Endometrium (tissue), 2 donors: ENCODE measurements at regions not wholly inside any gene's neighbourhood (a gene's known extent, or its start where the extent isn't known, plus 50 kb on each side); places are given as distances from the start of the nearest gene placed in this dataset.
"Not testable (repeated sequence)": the region's sequence is repeated elsewhere in the genome, so short reads cannot be mapped to it uniquely, and the experiment has no call there.

ENCODE experiments used
- FAIRE-seq: peaks from 2 replicates; lab custom pipeline; 2012; peaks lifted over from hg19 to GRCh38; lab: Jason Lieb, UNC
- donor health status: control.
- donor health status: control.

DNA sequence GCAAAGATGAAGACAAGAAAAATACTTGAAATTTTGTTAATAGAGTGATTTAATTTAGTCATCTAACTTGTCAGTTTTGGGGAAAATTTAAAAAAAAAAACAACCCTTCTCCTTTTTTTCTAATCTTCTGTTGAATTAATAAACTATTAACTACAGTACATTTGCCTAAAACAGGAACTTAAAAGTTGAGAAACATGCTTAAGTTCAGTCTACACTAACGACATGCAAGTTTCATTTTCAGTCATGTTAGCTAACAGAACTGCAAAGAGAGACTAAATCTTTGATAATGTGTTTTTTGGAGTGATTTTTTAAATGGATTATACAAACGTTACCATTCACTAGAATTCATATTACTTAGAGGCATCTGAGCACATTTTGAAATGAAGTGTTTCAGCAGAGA, 71.9 kb upstream of the MBNL1 start:
- FAIRE-seq = peak; percentile 59

DNA sequence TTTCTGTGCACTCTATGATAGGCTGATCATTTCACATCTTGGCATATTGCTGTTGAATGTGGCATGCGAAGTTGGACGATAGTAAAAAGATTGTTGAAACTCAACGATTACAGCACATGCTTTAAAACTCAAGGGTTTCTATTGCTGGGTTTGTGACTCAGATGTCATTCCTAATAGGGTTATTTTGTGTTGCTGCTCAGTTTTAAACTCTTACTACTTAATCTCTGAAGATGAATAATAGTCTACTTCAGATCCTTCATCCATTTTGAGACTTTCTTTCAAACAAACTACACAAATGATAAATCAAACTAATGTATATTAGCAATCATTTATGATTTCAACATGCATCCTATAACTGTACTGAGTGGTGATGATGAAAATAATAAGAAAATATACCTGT, 71.3 kb upstream of the MBNL1 start:
- FAIRE-seq = no peak

DNA sequence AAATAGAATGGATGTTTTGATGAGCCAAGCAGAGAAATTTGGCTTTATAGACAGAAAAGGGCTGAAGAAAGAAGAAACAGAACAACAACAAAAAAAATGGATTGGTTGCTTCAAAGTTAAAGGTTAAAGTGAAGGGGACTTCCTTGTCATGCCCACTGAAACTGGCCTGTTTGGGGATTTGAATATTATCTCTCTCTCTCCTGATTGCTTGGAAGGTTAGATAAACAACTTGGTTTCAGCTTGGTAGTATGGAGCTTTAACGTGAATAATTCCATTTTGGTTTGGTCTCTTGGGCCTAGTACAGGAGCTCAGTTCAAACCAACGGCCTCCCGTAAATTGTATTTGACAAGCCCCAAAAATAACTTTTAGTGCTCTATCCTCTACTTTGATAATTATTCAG, 70.8 kb upstream of the MBNL1 start:
- FAIRE-seq = no peak

- FAIRE-seq = no peak
Observed at GRCh38 chr3:152198665-152199064, 70.1 kb upstream of the MBNL1 start.

- FAIRE-seq = no peak
Observed at GRCh38 chr3:152199102-152199840, 69.5 kb upstream of the MBNL1 start.

- FAIRE-seq = no peak
Observed at GRCh38 chr3:152200476-152201420, 68.0 kb upstream of the MBNL1 start.

GRCh38 chr3:152202976-152203626, 65.6 kb upstream of the MBNL1 start:
- FAIRE-seq = no peak

DNA sequence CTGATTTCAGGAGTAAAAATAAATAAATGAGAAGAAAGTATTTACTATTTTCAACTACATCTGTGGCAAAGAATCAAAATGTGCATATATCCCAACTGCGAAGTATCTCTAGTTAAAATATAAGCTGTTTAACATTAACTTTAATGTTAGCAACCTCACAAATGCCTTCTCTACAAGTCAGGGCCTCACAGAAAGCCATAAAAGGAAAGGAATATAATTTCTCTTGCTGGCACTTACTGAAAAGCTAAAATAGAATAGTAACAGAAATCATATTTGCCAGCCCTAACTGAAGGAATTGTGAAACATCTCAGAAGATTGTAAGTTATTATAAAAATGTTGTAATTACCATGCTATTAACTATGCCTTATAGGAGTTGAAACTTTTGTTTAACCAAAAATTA, 65.1 kb upstream of the MBNL1 start:
- FAIRE-seq = no peak

DNA sequence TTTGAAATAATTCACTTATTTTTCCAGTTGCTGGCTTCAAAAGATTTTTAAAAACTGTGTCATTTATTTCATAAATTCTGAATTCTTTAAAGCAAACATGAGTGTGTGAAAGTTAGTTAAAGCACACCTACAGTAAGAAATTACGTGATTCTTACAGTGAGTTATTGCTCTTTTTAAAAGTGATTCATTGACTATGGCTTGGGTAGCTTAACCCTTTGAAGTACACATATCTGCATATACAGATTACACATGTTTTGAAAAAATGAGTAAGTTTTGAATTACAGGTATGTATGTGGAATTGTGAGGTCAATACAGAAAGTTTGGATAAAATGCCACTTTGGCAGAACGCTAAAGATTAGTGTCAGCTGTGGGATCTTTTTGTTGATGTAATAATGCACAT, 64.5 kb upstream of the MBNL1 start:
- no peak for FAIRE-seq

DNA sequence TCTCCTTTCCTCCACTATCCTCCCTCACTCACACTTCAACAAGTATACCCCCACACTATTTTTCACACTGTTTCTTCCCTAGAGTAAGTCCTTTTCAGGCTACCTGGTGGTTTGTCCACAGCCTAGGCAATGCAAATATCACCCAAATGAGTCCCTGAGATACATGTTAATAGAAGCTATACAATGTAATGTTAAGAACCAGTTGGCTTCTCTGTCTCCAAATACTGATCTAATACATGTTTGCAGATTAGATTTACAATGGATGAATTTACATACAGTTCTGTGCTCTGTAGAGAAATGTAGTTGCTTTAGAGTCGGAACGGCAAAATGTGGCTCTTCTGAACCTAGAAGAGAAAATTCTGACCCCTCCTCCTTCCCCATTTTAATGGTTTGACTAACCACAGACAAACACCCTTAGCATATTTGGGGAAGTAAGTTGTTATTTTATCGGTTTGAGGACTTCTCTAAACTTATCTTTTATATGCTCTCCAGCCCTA, 63.6 kb upstream of the MBNL1 start:
- no peak for FAIRE-seq

GRCh38 chr3:152206243-152206760, 62.4 kb upstream of the MBNL1 start:
- FAIRE-seq = no peak

- FAIRE-seq = no peak
Observed at GRCh38 chr3:152208439-152208838, 60.3 kb upstream of the MBNL1 start.

- FAIRE-seq = no peak
Observed at GRCh38 chr3:152209060-152209459, 59.7 kb upstream of the MBNL1 start.

GRCh38 chr3:152209776-152210175, 59.0 kb upstream of the MBNL1 start:
- FAIRE-seq = no peak

DNA sequence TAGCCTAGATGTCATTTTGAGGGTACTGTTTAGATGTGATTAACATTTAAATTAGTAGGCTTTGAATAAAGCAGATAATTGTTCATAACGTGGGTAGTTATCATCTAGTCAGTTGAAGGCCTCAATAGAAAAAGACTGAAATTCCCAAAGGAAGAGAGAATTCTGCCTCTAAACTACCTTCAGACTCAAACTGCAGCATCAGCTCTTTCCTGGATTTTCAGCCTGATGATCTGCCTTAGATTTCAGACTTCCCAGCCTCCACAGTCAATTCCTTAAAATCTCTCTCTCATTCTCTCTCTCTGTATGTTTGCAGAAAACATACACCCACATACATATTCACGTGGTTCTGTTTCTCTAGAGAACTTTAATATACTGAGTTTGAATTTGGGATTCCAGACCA, 58.0 kb upstream of the MBNL1 start:
- no peak for FAIRE-seq

DNA sequence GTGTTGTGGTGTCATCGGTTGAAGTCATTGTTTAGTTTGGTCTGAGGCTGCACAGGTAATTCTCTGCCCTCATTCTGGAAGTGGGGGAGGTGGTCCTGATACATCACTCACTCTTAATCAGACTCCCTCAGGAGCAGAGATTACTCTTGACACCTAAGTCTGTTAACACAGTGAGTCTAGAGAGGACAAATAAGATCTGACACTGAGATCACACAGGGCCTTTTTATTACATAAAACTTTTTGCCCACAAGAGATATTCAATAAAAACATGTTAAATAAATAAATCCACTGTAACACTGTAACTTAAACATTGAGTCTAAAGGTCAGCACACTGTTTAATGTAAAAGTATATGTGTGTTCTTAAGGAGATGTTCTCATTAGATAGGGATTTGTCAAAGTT, 57.1 kb upstream of the MBNL1 start:
- FAIRE-seq = no peak

DNA sequence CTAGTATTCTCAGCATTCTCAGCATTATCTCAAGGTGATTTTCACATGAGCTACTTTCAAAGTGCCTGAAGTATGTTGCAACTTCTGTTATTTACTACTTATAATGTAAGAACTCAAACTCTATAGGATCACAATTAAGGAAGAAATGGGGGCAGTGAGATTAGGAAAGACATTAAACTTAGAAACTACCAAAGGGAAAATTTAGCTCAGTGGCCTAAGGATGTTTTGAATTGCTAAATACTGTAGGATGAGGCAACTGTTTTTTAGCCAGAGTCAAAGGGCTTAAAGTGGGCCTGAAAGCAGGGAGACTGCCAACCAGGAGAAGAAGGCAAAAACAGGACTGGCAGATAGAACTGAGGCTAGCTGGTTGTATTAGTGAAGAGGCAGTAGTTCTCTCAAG, 55.5 kb upstream of the MBNL1 start:
- no peak for FAIRE-seq

- FAIRE-seq = no peak
Observed at GRCh38 chr3:152213938-152214337, 54.8 kb upstream of the MBNL1 start.

- FAIRE-seq = not testable (repeated sequence)
Observed at GRCh38 chr3:152216960-152217865, 51.5 kb upstream of the MBNL1 start.

DNA sequence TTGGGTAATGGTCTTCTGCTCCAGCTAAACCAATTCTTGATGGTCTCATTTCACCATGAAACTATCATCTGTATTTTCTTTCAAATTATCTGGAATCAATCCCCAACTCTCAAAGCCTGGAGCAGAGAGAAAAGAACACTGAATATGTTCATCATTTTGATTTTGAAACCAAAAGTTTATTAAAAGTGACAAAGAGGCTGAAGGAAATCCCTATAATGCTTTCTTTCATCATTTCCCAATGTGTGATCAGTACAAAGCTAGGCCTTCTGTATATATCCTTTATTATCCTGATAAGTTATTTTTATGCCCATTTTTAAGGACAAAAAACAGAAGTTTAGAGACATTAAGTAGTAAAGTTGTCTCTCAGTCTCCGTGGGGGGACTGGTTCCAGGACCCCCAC, 50.1 kb upstream of the MBNL1 start:
- FAIRE-seq = no peak
